ENCODE measurements at regions not wholly inside any gene's neighbourhood (a gene's known extent, or its start where the extent isn't known, plus 50 kb on each side); places are given as distances from the start of the nearest gene placed in this dataset.

DNA sequence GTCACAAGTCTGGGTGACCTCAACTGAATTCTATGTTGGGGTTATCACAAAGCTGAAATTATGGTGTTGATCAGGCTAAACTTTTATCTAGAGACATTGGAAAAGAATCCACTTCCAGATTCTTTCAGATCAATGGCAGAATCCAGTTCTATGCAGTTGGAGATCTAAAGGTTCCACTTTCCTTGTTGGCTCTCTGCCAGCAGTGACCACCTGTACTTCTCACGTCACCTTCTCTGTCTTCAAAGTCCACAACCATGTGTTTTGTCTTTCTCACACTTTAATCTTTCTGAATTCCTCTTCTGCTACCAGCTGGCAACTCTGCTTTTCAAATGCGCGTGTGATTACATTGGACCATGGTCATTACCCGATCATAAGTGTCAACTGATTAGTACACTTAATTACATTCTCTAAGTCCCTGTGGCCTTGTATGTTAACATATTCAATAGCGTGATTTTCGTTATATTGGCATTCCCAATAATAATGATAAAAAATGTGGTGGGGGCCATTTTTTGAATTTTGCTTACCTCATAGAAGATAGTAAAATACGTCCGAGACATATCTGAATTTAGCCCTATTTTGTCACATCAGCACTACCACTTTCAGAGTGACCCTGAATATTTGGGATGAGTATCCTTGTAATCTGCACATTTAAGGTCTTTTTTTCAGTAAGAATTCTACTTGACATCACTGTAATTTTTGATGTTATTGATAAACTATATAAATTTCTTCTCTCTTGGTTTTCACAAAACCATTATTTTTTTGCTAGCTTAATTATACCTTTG lies 73.7 kb upstream of the PRDM9 start:
- TF ChIP-seq, protein P1, sequence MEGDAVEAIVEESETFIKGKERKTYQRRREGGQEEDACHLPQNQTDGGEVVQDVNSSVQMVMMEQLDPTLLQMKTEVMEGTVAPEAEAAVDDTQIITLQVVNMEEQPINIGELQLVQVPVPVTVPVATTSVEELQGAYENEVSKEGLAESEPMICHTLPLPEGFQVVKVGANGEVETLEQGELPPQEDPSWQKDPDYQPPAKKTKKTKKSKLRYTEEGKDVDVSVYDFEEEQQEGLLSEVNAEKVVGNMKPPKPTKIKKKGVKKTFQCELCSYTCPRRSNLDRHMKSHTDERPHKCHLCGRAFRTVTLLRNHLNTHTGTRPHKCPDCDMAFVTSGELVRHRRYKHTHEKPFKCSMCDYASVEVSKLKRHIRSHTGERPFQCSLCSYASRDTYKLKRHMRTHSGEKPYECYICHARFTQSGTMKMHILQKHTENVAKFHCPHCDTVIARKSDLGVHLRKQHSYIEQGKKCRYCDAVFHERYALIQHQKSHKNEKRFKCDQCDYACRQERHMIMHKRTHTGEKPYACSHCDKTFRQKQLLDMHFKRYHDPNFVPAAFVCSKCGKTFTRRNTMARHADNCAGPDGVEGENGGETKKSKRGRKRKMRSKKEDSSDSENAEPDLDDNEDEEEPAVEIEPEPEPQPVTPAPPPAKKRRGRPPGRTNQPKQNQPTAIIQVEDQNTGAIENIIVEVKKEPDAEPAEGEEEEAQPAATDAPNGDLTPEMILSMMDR (IDR thresholded peaks at IDR 0.05; ENCODE audit: poor library complexity): no peak
- TF ChIP-seq EZH2 (IDR thresholded peaks at IDR 0.05; ENCODE audit: borderline replicate concordance): no peak

Data from hepatocyte (in vitro differentiated cells).